Sigmoid colon (tissue), 4 donors: ENCODE measurements at regions not wholly inside any gene's neighbourhood (a gene's known extent, or its start where the extent isn't known, plus 50 kb on each side); places are given as distances from the start of the nearest gene placed in this dataset.

Experiments
- CTCF ChIP-seq, 4 experiments: fragments of 450-650 bp in 3 of 4; fragments of 200-600 bp in 1 of 4; IDR thresholded peaks; one replicate each; pipeline ENCODE4 v1.5.1; 2016 to 2019; ENCODE audit warnings: antibody characterized with exemption in 4 of 4, mild to moderate bottlenecking in 3 of 4, moderate library complexity in 2 of 4
- EP300 ChIP-seq, 4 donors: sonication (generic); formaldehyde crosslinking; IDR thresholded peaks; one replicate each; pipeline ENCODE4 v1.6.1; 2017; ENCODE audit warnings: antibody characterized with exemption in 4 of 4

- TF ChIP-seq CTCF (IDR thresholded peaks at IDR 0.05) (no peak), EP300 (IDR thresholded peaks at IDR 0.05) (no peak)
These were observed 255.8 kb downstream of the NFATC2 start for GRCh38 chr20:51286758-51287157.
